Stimulated activated CD4-positive, alpha-beta T cell treated with anti-CD3 and anti-CD28 coated beads, Interleukin-12 subunit alpha, Interleukin-12 subunit beta, amount 100 ng/mL, for 48 hours (primary cell): ENCODE measurements at regions not wholly inside any gene's neighbourhood (a gene's known extent, or its start where the extent isn't known, plus 50 kb on each side); places are given as distances from the start of the nearest gene placed in this dataset.
"Not testable (repeated sequence)": the region's sequence is repeated elsewhere in the genome, so short reads cannot be mapped to it uniquely, and the experiment has no call there.

Source experiments
- DNase-seq, 3 donors: peaks; one replicate each; pipeline ENCODE4 v3.0.0-alpha.2; 2020; ENCODE audit warnings: low read depth in 2 of 3, low spot score in 1 of 3

GRCh38 chr20:25848222-25848621 lies 151.6 kb upstream of the ZNF337 start:
- DNase-seq, result no peak

- not testable (repeated sequence) for DNase-seq
These were observed 148.0 kb upstream of the ZNF337 start for GRCh38 chr20:25844640-25845039.

- DNase-seq, result not testable (repeated sequence)
These were observed 116.9 kb upstream of the ZNF337 start for GRCh38 chr20:25813511-25813910.

- not testable (repeated sequence) for DNase-seq
These were observed 101.7 kb upstream of the ZNF337 start for GRCh38 chr20:25798174-25798993.

GRCh38 chr20:25797062-25797461 lies 100.4 kb upstream of the ZNF337 start:
- not testable (repeated sequence) for DNase-seq

GRCh38 chr20:25777241-25777640 lies 80.6 kb upstream of the ZNF337 start:
- not testable (repeated sequence) for DNase-seq

GRCh38 chr20:25774711-25775110 lies 78.1 kb upstream of the ZNF337 start:
- not testable (repeated sequence) for DNase-seq

- not testable (repeated sequence) for DNase-seq
These were observed 77.5 kb upstream of the ZNF337 start for GRCh38 chr20:25774203-25774602.

- not testable (repeated sequence) for DNase-seq
These were observed 75.8 kb upstream of the ZNF337 start for GRCh38 chr20:25772437-25772836.

GRCh38 chr20:25771818-25772217 lies 75.2 kb upstream of the ZNF337 start:
- not testable (repeated sequence) for DNase-seq

- no peak for DNase-seq
These were observed 64.9 kb upstream of the ZNF337 start for GRCh38 chr20:25761596-25761995.

GRCh38 chr20:25761046-25761445 lies 64.4 kb upstream of the ZNF337 start:
- DNase-seq, result not testable (repeated sequence)

GRCh38 chr20:25750765-25751696 lies 54.4 kb upstream of the ZNF337 start:
- peak; percentile 27 to 39 (median 36) for DNase-seq

GRCh38 chr20:25750220-25750764 lies 53.6 kb upstream of the ZNF337 start:
- no peak for DNase-seq

- DNase-seq, result no peak
These were observed 53.0 kb upstream of the ZNF337 start for GRCh38 chr20:25749649-25750048.
